ENCODE measurements at regions not wholly inside any gene's neighbourhood (a gene's known extent, or its start where the extent isn't known, plus 50 kb on each side); places are given as distances from the start of the nearest gene placed in this dataset.

GRCh38 chr1:195766709-195767108, 841.5 kb downstream of the KCNT2 start:
- ChIA-PET POLR2A (no interaction called here), CTCF (no interaction called here)
- Mint-ChIP-seq H3K27ac (no peak overlapping the region), H3K36me3 (ENCODE audit: low read depth) (no peaks in the 10 kb centered on the region), H3K9me3 (no peaks in the 10 kb centered on the region), H3K27me3 (no peaks in the 10 kb centered on the region), H3K4me1 (no peaks in the 10 kb centered on the region), H3K4me3 (no peak overlapping the region)
- ATAC-seq (ENCODE audit: low read depth) (no peak), DNase-seq (no peak)
- TF ChIP-seq, protein P1, sequence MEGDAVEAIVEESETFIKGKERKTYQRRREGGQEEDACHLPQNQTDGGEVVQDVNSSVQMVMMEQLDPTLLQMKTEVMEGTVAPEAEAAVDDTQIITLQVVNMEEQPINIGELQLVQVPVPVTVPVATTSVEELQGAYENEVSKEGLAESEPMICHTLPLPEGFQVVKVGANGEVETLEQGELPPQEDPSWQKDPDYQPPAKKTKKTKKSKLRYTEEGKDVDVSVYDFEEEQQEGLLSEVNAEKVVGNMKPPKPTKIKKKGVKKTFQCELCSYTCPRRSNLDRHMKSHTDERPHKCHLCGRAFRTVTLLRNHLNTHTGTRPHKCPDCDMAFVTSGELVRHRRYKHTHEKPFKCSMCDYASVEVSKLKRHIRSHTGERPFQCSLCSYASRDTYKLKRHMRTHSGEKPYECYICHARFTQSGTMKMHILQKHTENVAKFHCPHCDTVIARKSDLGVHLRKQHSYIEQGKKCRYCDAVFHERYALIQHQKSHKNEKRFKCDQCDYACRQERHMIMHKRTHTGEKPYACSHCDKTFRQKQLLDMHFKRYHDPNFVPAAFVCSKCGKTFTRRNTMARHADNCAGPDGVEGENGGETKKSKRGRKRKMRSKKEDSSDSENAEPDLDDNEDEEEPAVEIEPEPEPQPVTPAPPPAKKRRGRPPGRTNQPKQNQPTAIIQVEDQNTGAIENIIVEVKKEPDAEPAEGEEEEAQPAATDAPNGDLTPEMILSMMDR (IDR thresholded peaks at IDR 0.05): no peak
- intact Hi-C loops (cut with micrococcal nuclease): no loop called here

DNA sequence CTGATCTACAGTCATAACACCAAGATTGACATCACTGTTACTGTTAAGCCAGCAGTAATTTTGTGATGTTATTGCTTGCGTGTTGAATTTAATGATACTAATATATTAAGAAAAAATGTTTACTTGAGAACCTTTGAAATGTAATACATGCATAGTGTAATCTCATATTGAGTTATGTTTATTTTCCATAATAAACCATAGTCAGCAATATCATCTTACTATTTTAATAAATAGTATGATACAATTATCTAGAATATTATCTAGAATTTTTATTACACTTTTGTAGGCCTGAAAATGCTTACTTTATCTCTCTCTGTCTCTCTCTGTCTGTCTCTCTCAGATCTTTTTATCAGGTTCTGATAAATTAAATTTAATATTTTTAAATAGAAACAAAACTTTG, 843.1 kb downstream of the KCNT2 start:
- no peaks in the 10 kb centered on the region for H3K36me3 Mint-ChIP-seq (ENCODE audit: low read depth)
- no peaks in the 10 kb centered on the region for H3K27me3 Mint-ChIP-seq
- intact Hi-C loops (cut with micrococcal nuclease): no loop called here
- ATAC-seq (ENCODE audit: low read depth) (no peak), DNase-seq (no peak)
- no peak overlapping the region for H3K4me3 Mint-ChIP-seq
- ChIA-PET POLR2A (no interaction called here), CTCF (no interaction called here)
- TF ChIP-seq, protein P1 (IDR thresholded peaks at IDR 0.05): no peak
- H3K4me1 Mint-ChIP-seq: no peaks in the 10 kb centered on the region
- H3K27ac Mint-ChIP-seq: no peak overlapping the region
- H3K9me3 Mint-ChIP-seq: no peaks in the 10 kb centered on the region

DNA sequence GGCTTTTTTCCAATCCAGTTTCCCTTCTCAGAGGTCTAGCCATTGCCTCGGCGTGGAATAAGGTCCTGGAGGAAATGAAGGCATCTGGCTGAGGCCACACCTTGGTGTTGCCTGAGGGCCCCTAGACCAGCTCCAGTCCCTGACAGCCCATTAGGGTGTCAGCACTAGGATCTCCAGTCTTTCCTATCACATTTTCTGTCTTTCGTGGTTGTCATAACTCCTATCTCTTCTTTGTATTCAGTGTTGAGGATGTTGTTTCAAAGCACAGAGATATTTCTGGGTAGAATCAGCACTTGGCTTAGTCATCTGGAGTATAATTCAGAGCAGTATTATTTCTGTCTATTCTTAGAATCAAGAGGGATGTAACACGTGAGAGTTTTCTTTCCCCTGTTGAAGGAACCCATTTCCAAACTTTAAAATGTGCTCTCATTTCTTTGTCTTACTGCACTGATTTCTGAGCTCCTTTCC, 844.3 kb downstream of the KCNT2 start:
- Mint-ChIP-seq H3K27me3 (no peaks in the 10 kb centered on the region), H3K27ac (no peak overlapping the region), H3K4me1 (no peaks in the 10 kb centered on the region), H3K9me3 (no peaks in the 10 kb centered on the region), H3K4me3 (no peak overlapping the region), H3K36me3 (ENCODE audit: low read depth) (no peaks in the 10 kb centered on the region)
- TF ChIP-seq, protein P1 (IDR thresholded peaks at IDR 0.05): no peak
- CTCF ChIA-PET: no interaction called here
- ATAC-seq (ENCODE audit: low read depth) (no peak), DNase-seq (no peak)
- POLR2A ChIA-PET: no interaction called here
- intact Hi-C loops (cut with micrococcal nuclease): no loop called here

DNA sequence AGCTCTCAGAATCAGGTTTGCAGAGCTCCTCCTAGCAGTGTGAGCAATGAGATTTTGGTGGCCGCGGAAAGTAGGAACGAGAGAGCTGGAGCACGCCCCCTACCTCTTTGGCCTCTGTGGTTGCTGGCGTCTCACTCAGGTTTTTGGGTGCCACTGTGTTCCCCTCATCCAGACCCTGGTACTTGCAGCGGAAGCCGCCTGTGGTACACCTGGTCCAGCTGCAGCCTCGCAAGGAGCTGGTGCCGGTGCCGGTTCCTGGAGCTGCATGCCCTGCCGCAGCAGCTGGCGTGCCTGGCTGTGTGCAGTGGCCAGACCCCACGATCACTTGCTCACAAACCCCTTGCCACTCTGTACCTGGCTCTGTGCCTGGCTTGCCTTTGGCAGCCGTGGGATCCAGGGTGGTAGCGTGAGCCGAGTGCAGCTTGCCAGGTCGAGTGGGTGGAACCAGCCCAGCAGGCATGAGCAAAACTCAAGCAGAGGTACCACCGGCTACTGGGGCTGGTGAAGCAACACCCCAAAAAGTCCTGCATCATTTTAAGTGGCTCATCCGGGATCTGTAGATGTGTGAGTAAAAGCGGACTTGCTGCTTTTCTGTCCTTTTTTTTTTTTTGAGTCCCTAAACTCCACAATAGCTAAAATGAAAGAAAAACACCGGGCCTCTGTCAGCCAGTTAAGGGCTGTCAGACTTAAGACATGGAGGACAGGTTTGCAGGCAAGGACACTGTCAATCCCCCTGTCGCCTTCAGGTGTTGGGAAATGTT, 844.9 kb downstream of the KCNT2 start:
- H3K36me3 Mint-ChIP-seq (ENCODE audit: low read depth): no peaks in the 10 kb centered on the region
- no peak for DNase-seq
- ChIA-PET POLR2A (no interaction called here), CTCF (no interaction called here)
- no peaks in the 10 kb centered on the region for H3K9me3 Mint-ChIP-seq
- H3K4me3 Mint-ChIP-seq: no peak overlapping the region
- TF ChIP-seq, protein P1 (IDR thresholded peaks at IDR 0.05): no peak
- no peak for ATAC-seq (ENCODE audit: low read depth)
- intact Hi-C loops (cut with micrococcal nuclease): no loop called here
- H3K4me1 Mint-ChIP-seq: no peaks in the 10 kb centered on the region
- H3K27me3 Mint-ChIP-seq: no peaks in the 10 kb centered on the region
- H3K27ac Mint-ChIP-seq: no peak overlapping the region

DNA sequence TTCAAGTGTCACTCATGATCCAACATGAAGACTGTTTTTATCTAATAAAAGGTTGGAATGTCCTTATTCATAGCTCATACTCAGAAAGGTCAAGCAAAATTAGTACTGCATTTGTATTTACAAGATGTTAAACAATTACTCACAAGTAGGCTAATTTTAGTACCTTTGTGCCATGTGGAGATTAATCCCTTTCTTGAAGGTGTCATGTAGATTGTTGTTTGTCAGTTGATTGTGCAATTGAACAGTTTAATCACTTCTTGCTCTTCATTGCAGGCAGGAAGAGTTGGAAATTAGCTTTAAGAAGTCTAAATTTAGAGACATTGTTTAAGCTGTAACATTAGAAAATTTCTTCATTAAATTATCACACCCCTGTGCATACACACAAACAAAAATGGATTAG, 847.1 kb downstream of the KCNT2 start:
- POLR2A ChIA-PET: no interaction called here
- no peaks in the 10 kb centered on the region for H3K4me1 Mint-ChIP-seq

More for the DNA sequence above, 847.1 kb downstream of the KCNT2 start:
- Mint-ChIP-seq H3K36me3 (ENCODE audit: low read depth) (no peaks in the 10 kb centered on the region), H3K9me3 (no peaks in the 10 kb centered on the region), H3K27me3 (no peaks in the 10 kb centered on the region), H3K4me3 (no peak overlapping the region), H3K27ac (no peak overlapping the region)
- intact Hi-C loops (cut with micrococcal nuclease): no loop called here
- CTCF ChIA-PET: no interaction called here
- TF ChIP-seq, protein P1 (IDR thresholded peaks at IDR 0.05): no peak
- no peak for DNase-seq
- no peak for ATAC-seq (ENCODE audit: low read depth)
